ENCODE measurements at regions not wholly inside any gene's neighbourhood (a gene's known extent, or its start where the extent isn't known, plus 50 kb on each side); places are given as distances from the start of the nearest gene placed in this dataset.

- TF ChIP-seq CTCF (IDR thresholded peaks at IDR 0.05) = no peak
- no peak for TF ChIP-seq POLR2A (IDR thresholded peaks at IDR 0.05)
- TF ChIP-seq EP300 (IDR thresholded peaks at IDR 0.05) = no peak
These were observed 1356.3 kb upstream of the ACO1 start for GRCh38 chr9:31028137-31028536.

Data from ovary (tissue), 3 donors.